ENCODE measurements at regions not wholly inside any gene's neighbourhood (a gene's known extent, or its start where the extent isn't known, plus 50 kb on each side); places are given as distances from the start of the nearest gene placed in this dataset.

DNA sequence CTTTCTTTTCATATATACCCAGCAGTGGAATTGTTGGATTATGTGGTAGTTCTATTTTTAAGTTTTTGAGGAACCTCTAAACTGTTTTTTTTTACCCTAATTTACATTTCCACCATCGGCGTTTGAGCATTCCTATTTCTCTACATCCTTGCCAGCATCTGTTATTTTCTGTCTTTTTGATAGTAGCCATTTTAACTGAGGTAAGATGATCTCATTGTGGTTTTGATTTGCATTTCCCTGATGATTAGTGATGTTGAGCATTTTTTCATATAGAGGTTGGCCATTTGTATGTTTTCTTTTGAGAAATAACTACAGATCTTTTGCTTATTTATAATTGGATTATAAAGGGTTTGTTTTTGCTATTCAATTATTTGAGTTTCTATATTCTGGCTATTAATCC is 71.7 kb upstream of the TNC start (continued):
- TF ChIP-seq GTF2I (CRISPR knock-in tag; conservative IDR thresholded peaks at IDR 0.05): no peak
- no peak for TF ChIP-seq ESRRA (CRISPR knock-in tag; IDR thresholded peaks at IDR 0.05; ENCODE audit: borderline replicate concordance)

DNA sequence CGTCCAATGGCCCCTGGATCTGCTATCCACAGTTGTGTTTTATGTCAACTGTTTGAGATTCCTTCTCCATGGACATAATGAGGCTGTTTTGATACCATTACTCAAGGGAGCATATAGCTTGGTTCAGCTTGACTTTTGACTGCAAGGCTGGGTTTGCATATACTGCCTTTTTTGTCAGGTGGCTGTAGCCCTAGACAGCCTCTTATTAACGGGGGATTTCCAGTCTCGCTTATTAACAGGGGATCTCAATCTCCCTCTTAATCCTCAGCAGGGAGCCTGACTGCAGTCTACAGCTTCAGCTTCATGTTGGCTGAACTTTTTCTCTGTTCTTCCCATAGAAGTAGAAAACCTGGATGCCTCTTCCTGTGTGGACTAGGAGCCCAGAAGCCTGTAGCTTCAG is 73.7 kb upstream of the TNC start:
- POLR2A ChIA-PET: interaction anchor here (0.6 kb wide), 2 partner anchors 10 to 1418 kb away, joined by 3 read pairs; no protein-coding TSS in a partner anchor

DNA sequence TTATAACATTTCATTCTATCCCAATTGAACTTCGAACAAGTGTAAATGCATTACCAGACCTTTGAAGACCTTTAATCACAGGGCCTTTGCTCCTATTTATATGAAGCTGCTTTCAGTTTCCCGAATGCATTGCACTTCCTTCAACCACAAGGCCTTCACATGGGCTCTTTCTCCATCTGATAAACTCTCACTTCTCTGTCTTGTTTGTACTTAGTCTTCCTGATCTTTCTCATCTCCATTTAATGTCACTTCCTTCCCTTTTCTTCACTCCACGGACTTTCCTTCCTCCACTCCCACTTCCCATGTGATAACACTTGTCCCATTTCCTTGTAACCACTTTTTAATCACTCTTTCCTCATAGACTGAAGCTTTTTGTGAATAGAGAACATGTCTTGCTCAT is 74.3 kb upstream of the TNC start:
- H3K36me3 Mint-ChIP-seq: peaks cover 22% of the 10 kb centered on the region
- TF ChIP-seq FOXJ3 (CRISPR knock-in tag; IDR thresholded peaks at IDR 0.05; ENCODE audit: borderline replicate concordance) (no peak), MYBL2 (CRISPR knock-in tag; IDR thresholded peaks at IDR 0.05) (no peak), ZNF219 (CRISPR knock-in tag; IDR thresholded peaks at IDR 0.05; ENCODE audit: borderline replicate concordance) (no peak), JUN (CRISPR knock-in tag; IDR thresholded peaks at IDR 0.05) (no peak)
- TF ChIP-seq, protein P1, sequence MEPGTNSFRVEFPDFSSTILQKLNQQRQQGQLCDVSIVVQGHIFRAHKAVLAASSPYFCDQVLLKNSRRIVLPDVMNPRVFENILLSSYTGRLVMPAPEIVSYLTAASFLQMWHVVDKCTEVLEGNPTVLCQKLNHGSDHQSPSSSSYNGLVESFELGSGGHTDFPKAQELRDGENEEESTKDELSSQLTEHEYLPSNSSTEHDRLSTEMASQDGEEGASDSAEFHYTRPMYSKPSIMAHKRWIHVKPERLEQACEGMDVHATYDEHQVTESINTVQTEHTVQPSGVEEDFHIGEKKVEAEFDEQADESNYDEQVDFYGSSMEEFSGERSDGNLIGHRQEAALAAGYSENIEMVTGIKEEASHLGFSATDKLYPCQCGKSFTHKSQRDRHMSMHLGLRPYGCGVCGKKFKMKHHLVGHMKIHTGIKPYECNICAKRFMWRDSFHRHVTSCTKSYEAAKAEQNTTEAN (CRISPR knock-in tag; IDR thresholded peaks at IDR 0.05): no peak
- TF ChIP-seq, protein P2, sequence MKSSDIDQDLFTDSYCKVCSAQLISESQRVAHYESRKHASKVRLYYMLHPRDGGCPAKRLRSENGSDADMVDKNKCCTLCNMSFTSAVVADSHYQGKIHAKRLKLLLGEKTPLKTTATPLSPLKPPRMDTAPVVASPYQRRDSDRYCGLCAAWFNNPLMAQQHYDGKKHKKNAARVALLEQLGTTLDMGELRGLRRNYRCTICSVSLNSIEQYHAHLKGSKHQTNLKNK (CRISPR knock-in tag; IDR thresholded peaks at IDR 0.05): no peak
- TF ChIP-seq, protein P3, sequence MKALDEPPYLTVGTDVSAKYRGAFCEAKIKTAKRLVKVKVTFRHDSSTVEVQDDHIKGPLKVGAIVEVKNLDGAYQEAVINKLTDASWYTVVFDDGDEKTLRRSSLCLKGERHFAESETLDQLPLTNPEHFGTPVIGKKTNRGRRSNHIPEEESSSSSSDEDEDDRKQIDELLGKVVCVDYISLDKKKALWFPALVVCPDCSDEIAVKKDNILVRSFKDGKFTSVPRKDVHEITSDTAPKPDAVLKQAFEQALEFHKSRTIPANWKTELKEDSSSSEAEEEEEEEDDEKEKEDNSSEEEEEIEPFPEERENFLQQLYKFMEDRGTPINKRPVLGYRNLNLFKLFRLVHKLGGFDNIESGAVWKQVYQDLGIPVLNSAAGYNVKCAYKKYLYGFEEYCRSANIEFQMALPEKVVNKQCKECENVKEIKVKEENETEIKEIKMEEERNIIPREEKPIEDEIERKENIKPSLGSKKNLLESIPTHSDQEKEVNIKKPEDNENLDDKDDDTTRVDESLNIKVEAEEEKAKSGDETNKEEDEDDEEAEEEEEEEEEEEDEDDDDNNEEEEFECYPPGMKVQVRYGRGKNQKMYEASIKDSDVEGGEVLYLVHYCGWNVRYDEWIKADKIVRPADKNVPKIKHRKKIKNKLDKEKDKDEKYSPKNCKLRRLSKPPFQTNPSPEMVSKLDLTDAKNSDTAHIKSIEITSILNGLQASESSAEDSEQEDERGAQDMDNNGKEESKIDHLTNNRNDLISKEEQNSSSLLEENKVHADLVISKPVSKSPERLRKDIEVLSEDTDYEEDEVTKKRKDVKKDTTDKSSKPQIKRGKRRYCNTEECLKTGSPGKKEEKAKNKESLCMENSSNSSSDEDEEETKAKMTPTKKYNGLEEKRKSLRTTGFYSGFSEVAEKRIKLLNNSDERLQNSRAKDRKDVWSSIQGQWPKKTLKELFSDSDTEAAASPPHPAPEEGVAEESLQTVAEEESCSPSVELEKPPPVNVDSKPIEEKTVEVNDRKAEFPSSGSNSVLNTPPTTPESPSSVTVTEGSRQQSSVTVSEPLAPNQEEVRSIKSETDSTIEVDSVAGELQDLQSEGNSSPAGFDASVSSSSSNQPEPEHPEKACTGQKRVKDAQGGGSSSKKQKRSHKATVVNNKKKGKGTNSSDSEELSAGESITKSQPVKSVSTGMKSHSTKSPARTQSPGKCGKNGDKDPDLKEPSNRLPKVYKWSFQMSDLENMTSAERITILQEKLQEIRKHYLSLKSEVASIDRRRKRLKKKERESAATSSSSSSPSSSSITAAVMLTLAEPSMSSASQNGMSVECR (CRISPR knock-in tag; IDR thresholded peaks at IDR 0.05; ENCODE audit: borderline replicate concordance): no peak
- TF ChIP-seq, protein P4, sequence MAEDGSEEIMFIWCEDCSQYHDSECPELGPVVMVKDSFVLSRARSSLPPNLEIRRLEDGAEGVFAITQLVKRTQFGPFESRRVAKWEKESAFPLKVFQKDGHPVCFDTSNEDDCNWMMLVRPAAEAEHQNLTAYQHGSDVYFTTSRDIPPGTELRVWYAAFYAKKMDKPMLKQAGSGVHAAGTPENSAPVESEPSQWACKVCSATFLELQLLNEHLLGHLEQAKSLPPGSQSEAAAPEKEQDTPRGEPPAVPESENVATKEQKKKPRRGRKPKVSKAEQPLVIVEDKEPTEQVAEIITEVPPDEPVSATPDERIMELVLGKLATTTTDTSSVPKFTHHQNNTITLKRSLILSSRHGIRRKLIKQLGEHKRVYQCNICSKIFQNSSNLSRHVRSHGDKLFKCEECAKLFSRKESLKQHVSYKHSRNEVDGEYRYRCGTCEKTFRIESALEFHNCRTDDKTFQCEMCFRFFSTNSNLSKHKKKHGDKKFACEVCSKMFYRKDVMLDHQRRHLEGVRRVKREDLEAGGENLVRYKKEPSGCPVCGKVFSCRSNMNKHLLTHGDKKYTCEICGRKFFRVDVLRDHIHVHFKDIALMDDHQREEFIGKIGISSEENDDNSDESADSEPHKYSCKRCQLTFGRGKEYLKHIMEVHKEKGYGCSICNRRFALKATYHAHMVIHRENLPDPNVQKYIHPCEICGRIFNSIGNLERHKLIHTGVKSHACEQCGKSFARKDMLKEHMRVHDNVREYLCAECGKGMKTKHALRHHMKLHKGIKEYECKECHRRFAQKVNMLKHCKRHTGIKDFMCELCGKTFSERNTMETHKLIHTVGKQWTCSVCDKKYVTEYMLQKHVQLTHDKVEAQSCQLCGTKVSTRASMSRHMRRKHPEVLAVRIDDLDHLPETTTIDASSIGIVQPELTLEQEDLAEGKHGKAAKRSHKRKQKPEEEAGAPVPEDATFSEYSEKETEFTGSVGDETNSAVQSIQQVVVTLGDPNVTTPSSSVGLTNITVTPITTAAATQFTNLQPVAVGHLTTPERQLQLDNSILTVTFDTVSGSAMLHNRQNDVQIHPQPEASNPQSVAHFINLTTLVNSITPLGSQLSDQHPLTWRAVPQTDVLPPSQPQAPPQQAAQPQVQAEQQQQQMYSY (CRISPR knock-in tag; IDR thresholded peaks at IDR 0.05): no peak
- TF ChIP-seq, protein P5, sequence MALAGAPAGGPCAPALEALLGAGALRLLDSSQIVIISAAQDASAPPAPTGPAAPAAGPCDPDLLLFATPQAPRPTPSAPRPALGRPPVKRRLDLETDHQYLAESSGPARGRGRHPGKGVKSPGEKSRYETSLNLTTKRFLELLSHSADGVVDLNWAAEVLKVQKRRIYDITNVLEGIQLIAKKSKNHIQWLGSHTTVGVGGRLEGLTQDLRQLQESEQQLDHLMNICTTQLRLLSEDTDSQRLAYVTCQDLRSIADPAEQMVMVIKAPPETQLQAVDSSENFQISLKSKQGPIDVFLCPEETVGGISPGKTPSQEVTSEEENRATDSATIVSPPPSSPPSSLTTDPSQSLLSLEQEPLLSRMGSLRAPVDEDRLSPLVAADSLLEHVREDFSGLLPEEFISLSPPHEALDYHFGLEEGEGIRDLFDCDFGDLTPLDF (CRISPR knock-in tag; IDR thresholded peaks at IDR 0.05): no peak
- TF ChIP-seq, protein P6, sequence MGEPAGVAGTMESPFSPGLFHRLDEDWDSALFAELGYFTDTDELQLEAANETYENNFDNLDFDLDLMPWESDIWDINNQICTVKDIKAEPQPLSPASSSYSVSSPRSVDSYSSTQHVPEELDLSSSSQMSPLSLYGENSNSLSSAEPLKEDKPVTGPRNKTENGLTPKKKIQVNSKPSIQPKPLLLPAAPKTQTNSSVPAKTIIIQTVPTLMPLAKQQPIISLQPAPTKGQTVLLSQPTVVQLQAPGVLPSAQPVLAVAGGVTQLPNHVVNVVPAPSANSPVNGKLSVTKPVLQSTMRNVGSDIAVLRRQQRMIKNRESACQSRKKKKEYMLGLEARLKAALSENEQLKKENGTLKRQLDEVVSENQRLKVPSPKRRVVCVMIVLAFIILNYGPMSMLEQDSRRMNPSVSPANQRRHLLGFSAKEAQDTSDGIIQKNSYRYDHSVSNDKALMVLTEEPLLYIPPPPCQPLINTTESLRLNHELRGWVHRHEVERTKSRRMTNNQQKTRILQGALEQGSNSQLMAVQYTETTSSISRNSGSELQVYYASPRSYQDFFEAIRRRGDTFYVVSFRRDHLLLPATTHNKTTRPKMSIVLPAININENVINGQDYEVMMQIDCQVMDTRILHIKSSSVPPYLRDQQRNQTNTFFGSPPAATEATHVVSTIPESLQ (CRISPR knock-in tag; IDR thresholded peaks at IDR 0.05): no peak
- TF ChIP-seq, protein P7, sequence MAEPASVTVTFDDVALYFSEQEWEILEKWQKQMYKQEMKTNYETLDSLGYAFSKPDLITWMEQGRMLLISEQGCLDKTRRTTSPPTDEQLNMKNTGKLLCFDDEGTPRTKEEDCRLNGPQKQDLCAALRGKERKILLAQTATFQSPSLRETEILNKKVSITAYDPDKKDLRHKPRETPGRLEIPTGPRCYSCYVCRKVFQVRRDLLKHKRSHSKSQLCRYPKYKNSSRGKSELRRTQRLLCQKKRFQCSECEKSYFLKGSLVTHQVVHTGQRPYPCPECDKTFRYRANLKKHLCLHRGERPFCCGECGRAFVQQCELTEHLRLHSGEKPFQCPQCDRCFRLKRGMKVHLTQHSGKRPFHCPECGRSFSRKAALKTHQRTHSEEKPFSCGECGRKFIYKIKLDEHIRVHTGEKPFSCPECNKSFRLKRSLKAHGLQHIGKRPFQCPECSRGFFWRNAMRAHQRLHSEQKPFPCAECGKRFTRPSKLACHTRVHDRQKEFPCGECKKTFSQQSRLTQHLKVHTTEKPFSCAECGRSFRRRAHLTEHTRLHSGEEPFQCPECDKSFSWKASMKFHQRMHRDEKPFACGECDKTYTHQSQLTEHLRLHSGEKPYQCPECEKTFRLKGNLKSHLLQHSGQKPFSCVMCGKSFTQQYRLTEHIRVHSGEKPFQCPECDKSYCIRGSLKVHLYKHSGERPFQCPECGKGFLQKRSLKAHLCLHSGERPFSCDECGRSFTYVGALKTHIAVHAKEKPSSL (CRISPR knock-in tag; conservative IDR thresholded peaks at IDR 0.05): no peak
- TF ChIP-seq, protein P8, sequence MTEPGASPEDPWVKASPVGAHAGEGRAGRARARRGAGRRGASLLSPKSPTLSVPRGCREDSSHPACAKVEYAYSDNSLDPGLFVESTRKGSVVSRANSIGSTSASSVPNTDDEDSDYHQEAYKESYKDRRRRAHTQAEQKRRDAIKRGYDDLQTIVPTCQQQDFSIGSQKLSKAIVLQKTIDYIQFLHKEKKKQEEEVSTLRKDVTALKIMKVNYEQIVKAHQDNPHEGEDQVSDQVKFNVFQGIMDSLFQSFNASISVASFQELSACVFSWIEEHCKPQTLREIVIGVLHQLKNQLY (CRISPR knock-in tag; IDR thresholded peaks at IDR 0.05): no peak

More for the DNA sequence above, 73.7 kb upstream of the TNC start:
- no peak for DNase-seq (ENCODE audit: low spot score)
- Mint-ChIP-seq H3K27ac (no peak overlapping the region), H3K4me1 (peaks cover 34% of the 10 kb centered on the region), H3K36me3 (peaks cover 22% of the 10 kb centered on the region), H3K27me3 (ENCODE audit: low read depth) (no peaks in the 10 kb centered on the region; the same call in none of the 2 replicates), H3K9me3 (peaks cover 32% of the 10 kb centered on the region), H3K4me3 (no peak overlapping the region)
- CTCF ChIA-PET: no interaction called here
- ATAC-seq: no peak
- TF ChIP-seq, protein P9, sequence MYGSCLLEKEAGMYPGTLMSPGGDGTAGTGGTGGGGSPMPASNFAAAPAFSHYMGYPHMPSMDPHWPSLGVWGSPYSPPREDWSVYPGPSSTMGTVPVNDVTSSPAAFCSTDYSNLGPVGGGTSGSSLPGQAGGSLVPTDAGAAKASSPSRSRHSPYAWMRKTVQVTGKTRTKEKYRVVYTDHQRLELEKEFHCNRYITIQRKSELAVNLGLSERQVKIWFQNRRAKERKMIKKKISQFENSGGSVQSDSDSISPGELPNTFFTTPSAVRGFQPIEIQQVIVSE (CRISPR knock-in tag; IDR thresholded peaks at IDR 0.05; ENCODE audit: borderline replicate concordance): no peak

More for the DNA sequence above, 74.3 kb upstream of the TNC start:
- no peak for DNase-seq (ENCODE audit: low spot score)
- Mint-ChIP-seq H3K27ac (no peak overlapping the region), H3K4me3 (no peak overlapping the region), H3K27me3 (ENCODE audit: low read depth) (no peaks in the 10 kb centered on the region; the same call in none of the 2 replicates), H3K4me1 (peaks cover 34% of the 10 kb centered on the region), H3K9me3 (peaks cover 32% of the 10 kb centered on the region)
- ATAC-seq: no peak
- POLR2A ChIA-PET: interaction anchor here (0.6 kb wide), 1 partner anchor 9 kb away, joined by 3 read pairs; no protein-coding TSS in a partner anchor
- CTCF ChIA-PET: no interaction called here
